Sigmoid colon (tissue), 4 donors: ENCODE measurements at regions not wholly inside any gene's neighbourhood (a gene's known extent, or its start where the extent isn't known, plus 50 kb on each side); places are given as distances from the start of the nearest gene placed in this dataset.

Experiments used
- EP300 ChIP-seq, 4 donors: sonication (generic); formaldehyde crosslinking; IDR thresholded peaks; one replicate each; pipeline ENCODE4 v1.6.1; 2017; ENCODE audit warnings: antibody characterized with exemption in 4 of 4
- POLR2A ChIP-seq, 2 donors: fragments of 450-650 bp; IDR thresholded peaks; one replicate each; pipeline ENCODE4 v1.6.1; 2016; ENCODE audit warnings: antibody characterized with exemption in 2 of 2, mild to moderate bottlenecking in 2 of 2, moderate library complexity in 2 of 2
- POLR2AphosphoS5 ChIP-seq, 4 donors: sonication (generic); formaldehyde crosslinking; IDR thresholded peaks; one replicate each; pipeline ENCODE4 v1.6.1; 2017; ENCODE audit warnings: antibody characterized with exemption in 4 of 4

DNA sequence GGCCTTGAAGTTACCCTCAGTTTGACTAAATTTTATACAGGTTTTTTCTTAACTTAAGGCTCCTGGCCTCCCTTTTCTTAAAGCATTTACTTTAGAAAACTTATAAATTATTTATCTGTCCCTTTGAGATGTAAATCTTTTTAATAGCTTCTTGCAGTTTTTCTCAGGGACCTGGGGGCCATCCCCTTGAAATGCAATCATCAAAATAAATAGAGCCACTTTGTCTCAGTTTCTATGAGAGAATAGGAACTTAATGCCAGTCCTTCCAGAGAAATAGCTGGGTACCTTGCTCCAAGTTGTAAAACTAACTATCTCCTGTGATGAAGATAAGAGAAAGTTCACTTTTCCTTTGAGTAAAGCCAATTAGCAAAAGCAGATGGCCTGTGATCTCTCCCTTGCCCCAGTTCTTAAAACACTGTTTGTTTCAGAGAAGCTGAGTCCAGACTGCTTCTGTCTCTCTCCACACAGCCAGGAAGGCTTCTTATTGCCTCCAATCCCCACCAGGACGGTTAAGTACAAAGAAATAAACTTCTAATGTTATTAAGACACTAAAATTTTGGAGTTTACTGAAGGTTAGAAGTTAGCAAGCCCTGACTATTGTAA is 913.1 kb downstream of the OLFM4 start:
- TF ChIP-seq POLR2A (IDR thresholded peaks at IDR 0.05) (no peak), EP300 (IDR thresholded peaks at IDR 0.05) (no peak), POLR2AphosphoS5 (IDR thresholded peaks at IDR 0.05) (no peak)
